OCI-LY7 (cell line): ENCODE measurements at regions not wholly inside any gene's neighbourhood (a gene's known extent, or its start where the extent isn't known, plus 50 kb on each side); places are given as distances from the start of the nearest gene placed in this dataset.

ENCODE experiments used
- BruUV-seq: library from RNA; stranded (reverse); fragments of 400-500 nt; replicated peaks from 2 replicates; lab custom pipeline; 2021; lab: Mats Ljungman, UMichigan
- CTCF ChIA-PET: fragments of 300-600 bp; sonication (Branson Sonifier 250); formaldehyde crosslinking; loops from one replicate; lab custom pipeline; 2022; ENCODE audit warnings: antibody characterized with exemption; ENCODE audit not compliant: unreplicated experiment; lab: Charles Lee
- POLR2A ChIA-PET: fragments of 300-600 bp; sonication (Branson Sonifier 250); formaldehyde crosslinking; loops from one replicate; lab custom pipeline; 2022; ENCODE audit warnings: antibody characterized with exemption; lab: Charles Lee
- DNase-seq: peaks from one replicate; pipeline ENCODE4 v3.0.0-alpha.2; 2015; ENCODE audit warnings: low spot score
- H2AFZ ChIP-seq: fragments of 200-600 bp; sonication (generic), shearing (Covaris generic); 2 replicates; pipeline ENCODE4 v1.6.1; 2014; ENCODE audit warnings: mild to moderate bottlenecking, antibody characterized with exemption, low read length, moderate library complexity
- H3K27ac ChIP-seq: fragments of 200-600 bp; sonication (generic); 2 replicates; pipeline ENCODE4 v1.5.1; 2014; ENCODE audit warnings: mixed run types, low read depth, mild to moderate bottlenecking, moderate library complexity, low read length, inconsistent platforms; ENCODE audit not compliant: poor library complexity, severe bottlenecking
- H3K36me3 ChIP-seq: fragments of 200-600 bp; sonication (generic); 2 replicates; pipeline ENCODE4 v1.6.1; 2014; ENCODE audit warnings: mild to moderate bottlenecking, antibody characterized with exemption, low read length, moderate library complexity, mixed read lengths; ENCODE audit not compliant: insufficient read depth
- H3K4me1 ChIP-seq: fragments of 200-600 bp; sonication (generic); 2 replicates; pipeline ENCODE4 v1.5.1; 2014; ENCODE audit warnings: mild to moderate bottlenecking, low read length; ENCODE audit not compliant: insufficient read depth, poor library complexity, severe bottlenecking
- H3K4me2 ChIP-seq: fragments of 200-600 bp; sonication (generic); 2 replicates; pipeline ENCODE4 v1.6.1; 2014; ENCODE audit warnings: mild to moderate bottlenecking, low read length
- H3K4me3 ChIP-seq: fragments of 200-600 bp; sonication (generic); 2 replicates; pipeline ENCODE4 v1.5.1; 2014; ENCODE audit warnings: mild to moderate bottlenecking, low read depth, low read length; ENCODE audit not compliant: poor library complexity, severe bottlenecking
- H3K79me2 ChIP-seq: fragments of 200-600 bp; sonication (generic); 2 replicates; pipeline ENCODE4 v1.6.1; 2016; ENCODE audit warnings: low read depth, mild to moderate bottlenecking, low read length, moderate library complexity, mixed read lengths; ENCODE audit not compliant: insufficient read depth
- H3K9me2 ChIP-seq: fragments of 200-600 bp; sonication (generic); 2 replicates; pipeline ENCODE4 v1.6.1; 2016; ENCODE audit warnings: mild to moderate bottlenecking, low read length, mixed read lengths; ENCODE audit not compliant: insufficient read depth
- H3K9me3 ChIP-seq: fragments of 200-600 bp; sonication (generic); 2 replicates; pipeline ENCODE4 v1.6.1; 2014; ENCODE audit warnings: mild to moderate bottlenecking, mixed run types, low read length, mixed read lengths
- H4K20me1 ChIP-seq: fragments of 200-600 bp; sonication (generic); 2 replicates; pipeline ENCODE4 v1.6.1; 2014; ENCODE audit warnings: mild to moderate bottlenecking, antibody characterized with exemption, low read length, moderate library complexity, mixed read lengths; ENCODE audit not compliant: insufficient read depth
- CTCF ChIP-seq: fragments of 200-600 bp; sonication (generic); conservative IDR thresholded peaks from 2 replicates; pipeline ENCODE4 v1.5.1; 2014; ENCODE audit warnings: mild to moderate bottlenecking, antibody characterized with exemption, low read length, moderate library complexity, mixed read lengths
- EZH2phosphoT487 ChIP-seq: fragments of 200-600 bp; sonication (generic); IDR thresholded peaks from 2 replicates; pipeline ENCODE4 v1.6.1; 2018; ENCODE audit warnings: low read depth, borderline replicate concordance, mild to moderate bottlenecking, mixed run types, antibody characterized with exemption, low read length, moderate library complexity, mixed read lengths
- intact Hi-C: fragments of 100-400 bp; cut with micrococcal nuclease; formaldehyde crosslinking; loops from one replicate; pipeline ENCODE4 v1.10.0; 2022; ENCODE audit not compliant: unreplicated experiment

GRCh38 chr5:85168474-85168873 is 783.8 kb upstream of the EDIL3 start:
- CTCF ChIA-PET = no interaction called here
- H3K4me1 ChIP-seq = no peaks in the 10 kb centered on the region
- POLR2A ChIA-PET = no interaction called here
- H3K9me2 ChIP-seq = no peaks in the 10 kb centered on the region
- no peak overlapping the region for H2AFZ ChIP-seq
- no peak for DNase-seq
- no peak overlapping the region for H3K27ac ChIP-seq
- BruUV-seq = no TSS peak
- H3K79me2 ChIP-seq = no peaks in the 10 kb centered on the region
- intact Hi-C loops = no loop called here
- no peaks in the 10 kb centered on the region for H4K20me1 ChIP-seq
- TF ChIP-seq EZH2phosphoT487 = no peak
- H3K9me3 ChIP-seq = no peaks in the 10 kb centered on the region
- no peak overlapping the region for H3K4me2 ChIP-seq
- H3K36me3 ChIP-seq = no peaks in the 10 kb centered on the region
- no peak overlapping the region for H3K4me3 ChIP-seq

GRCh38 chr5:85170183-85170582 is 785.5 kb upstream of the EDIL3 start:
- Histone ChIP-seq H3K4me1 (no peaks in the 10 kb centered on the region), H3K9me2 (no peaks in the 10 kb centered on the region), H3K4me2 (no peak overlapping the region), H3K79me2 (no peaks in the 10 kb centered on the region), H3K36me3 (no peaks in the 10 kb centered on the region), H3K9me3 (no peaks in the 10 kb centered on the region), H4K20me1 (no peaks in the 10 kb centered on the region), H2AFZ (no peak overlapping the region), H3K4me3 (no peak overlapping the region), H3K27ac (no peak overlapping the region)
- intact Hi-C loops = no loop called here
- TF ChIP-seq CTCF = no peak
- TF ChIP-seq EZH2phosphoT487 = no peak
- no TSS peak for BruUV-seq
- CTCF ChIA-PET = no interaction called here
- DNase-seq = no peak
- POLR2A ChIA-PET = no interaction called here

GRCh38 chr5:85173469-85173868 is 788.8 kb upstream of the EDIL3 start:
- Histone ChIP-seq H4K20me1 (no peaks in the 10 kb centered on the region), H3K4me1 (no peaks in the 10 kb centered on the region), H3K36me3 (no peaks in the 10 kb centered on the region), H3K4me3 (no peak overlapping the region), H3K27ac (no peak overlapping the region), H3K9me3 (no peaks in the 10 kb centered on the region), H2AFZ (no peak overlapping the region), H3K9me2 (no peaks in the 10 kb centered on the region), H3K79me2 (no peaks in the 10 kb centered on the region), H3K4me2 (no peak overlapping the region)
- ChIA-PET POLR2A (interaction anchor here (1.3 kb wide), 1 partner anchor 8 kb away, joined by 4 read pairs; no protein-coding TSS in a partner anchor), CTCF (no interaction called here)
- BruUV-seq = no TSS peak
- no peak for DNase-seq
- intact Hi-C loops = no loop called here
- TF ChIP-seq CTCF (no peak), EZH2phosphoT487 (no peak)
